Chondrocyte (in vitro differentiated cells): ENCODE measurements at regions not wholly inside any gene's neighbourhood (a gene's known extent, or its start where the extent isn't known, plus 50 kb on each side); places are given as distances from the start of the nearest gene placed in this dataset.
A peak's percentile ranks its signal among the peaks of the same experiment; 100 is the strongest.

ENCODE experiments used
- DNase-seq: peaks from one replicate; pipeline ENCODE4 v3.0.0; 2021; ENCODE audit warnings: mixed read lengths, low spot score
- H3K27ac Mint-ChIP-seq: one replicate; pipeline ENCODE4 v1.8.0; 2021; ENCODE audit warnings: mild to moderate bottlenecking, moderate library complexity, mixed read lengths; ENCODE audit not compliant: unreplicated experiment
- H3K27me3 Mint-ChIP-seq: 2 replicates; pipeline ENCODE4 v1.8.0; 2021; ENCODE audit warnings: low read depth, mixed read lengths
- H3K36me3 Mint-ChIP-seq: 2 replicates; pipeline ENCODE4 v1.8.0; 2021; ENCODE audit warnings: low read depth, mixed read lengths
- H3K4me1 Mint-ChIP-seq: 2 replicates; pipeline ENCODE4 v1.8.0; 2021; ENCODE audit warnings: low read depth, mild to moderate bottlenecking, mixed read lengths
- H3K4me3 Mint-ChIP-seq: one replicate; pipeline ENCODE4 v1.8.0; 2021; ENCODE audit warnings: mild to moderate bottlenecking, moderate library complexity, mixed read lengths; ENCODE audit not compliant: unreplicated experiment
- H3K9me3 Mint-ChIP-seq: 2 replicates; pipeline ENCODE4 v1.8.0; 2021; ENCODE audit warnings: low read depth, mixed read lengths
- TF ChIP-seq, protein P1 (sequence below): fragments of 200-600 bp; sonication (generic); IDR thresholded peaks from 2 replicates; pipeline ENCODE4 v1.5.0; 2021; ENCODE audit warnings: antibody characterized with exemption, mild to moderate bottlenecking, moderate library complexity

GRCh38 chr2:47315475-47315874, 53.6 kb upstream of the EPCAM start:
- Mint-ChIP-seq H3K4me3 (no peak overlapping the region), H3K4me1 (peaks cover 23% of the 10 kb centered on the region), H3K27me3 (no peaks in the 10 kb centered on the region), H3K9me3 (no peaks in the 10 kb centered on the region), H3K36me3 (no peaks in the 10 kb centered on the region), H3K27ac (no peak overlapping the region)
- no peak for DNase-seq
- TF ChIP-seq, protein P1, sequence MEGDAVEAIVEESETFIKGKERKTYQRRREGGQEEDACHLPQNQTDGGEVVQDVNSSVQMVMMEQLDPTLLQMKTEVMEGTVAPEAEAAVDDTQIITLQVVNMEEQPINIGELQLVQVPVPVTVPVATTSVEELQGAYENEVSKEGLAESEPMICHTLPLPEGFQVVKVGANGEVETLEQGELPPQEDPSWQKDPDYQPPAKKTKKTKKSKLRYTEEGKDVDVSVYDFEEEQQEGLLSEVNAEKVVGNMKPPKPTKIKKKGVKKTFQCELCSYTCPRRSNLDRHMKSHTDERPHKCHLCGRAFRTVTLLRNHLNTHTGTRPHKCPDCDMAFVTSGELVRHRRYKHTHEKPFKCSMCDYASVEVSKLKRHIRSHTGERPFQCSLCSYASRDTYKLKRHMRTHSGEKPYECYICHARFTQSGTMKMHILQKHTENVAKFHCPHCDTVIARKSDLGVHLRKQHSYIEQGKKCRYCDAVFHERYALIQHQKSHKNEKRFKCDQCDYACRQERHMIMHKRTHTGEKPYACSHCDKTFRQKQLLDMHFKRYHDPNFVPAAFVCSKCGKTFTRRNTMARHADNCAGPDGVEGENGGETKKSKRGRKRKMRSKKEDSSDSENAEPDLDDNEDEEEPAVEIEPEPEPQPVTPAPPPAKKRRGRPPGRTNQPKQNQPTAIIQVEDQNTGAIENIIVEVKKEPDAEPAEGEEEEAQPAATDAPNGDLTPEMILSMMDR = no peak

DNA sequence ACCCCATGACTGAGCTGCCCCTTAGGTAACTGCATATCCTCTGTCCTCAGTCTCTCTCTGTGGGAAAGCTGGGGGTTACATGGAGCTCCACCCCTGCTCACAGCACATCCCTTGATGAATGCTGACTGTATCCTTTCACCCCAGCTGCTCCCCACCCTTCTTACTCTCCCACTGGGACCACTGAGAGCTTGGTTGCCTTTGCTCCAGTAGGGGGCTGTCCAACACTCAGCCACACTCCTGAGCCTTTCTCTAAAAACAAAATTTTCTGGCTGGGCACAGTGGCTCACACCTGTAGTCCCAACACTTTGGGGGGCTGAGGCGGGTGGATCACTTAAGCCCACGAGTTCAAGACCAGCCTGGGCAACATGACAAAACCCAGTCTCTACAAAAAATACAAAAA, 55.4 kb upstream of the EPCAM start:
- Mint-ChIP-seq H3K9me3 (no peaks in the 10 kb centered on the region), H3K4me3 (no peak overlapping the region), H3K36me3 (no peaks in the 10 kb centered on the region), H3K27ac (no peak overlapping the region), H3K4me1 (peaks cover 27% of the 10 kb centered on the region), H3K27me3 (no peaks in the 10 kb centered on the region)
- TF ChIP-seq, protein P1 = peak; percentile 38
- no peak for DNase-seq

DNA sequence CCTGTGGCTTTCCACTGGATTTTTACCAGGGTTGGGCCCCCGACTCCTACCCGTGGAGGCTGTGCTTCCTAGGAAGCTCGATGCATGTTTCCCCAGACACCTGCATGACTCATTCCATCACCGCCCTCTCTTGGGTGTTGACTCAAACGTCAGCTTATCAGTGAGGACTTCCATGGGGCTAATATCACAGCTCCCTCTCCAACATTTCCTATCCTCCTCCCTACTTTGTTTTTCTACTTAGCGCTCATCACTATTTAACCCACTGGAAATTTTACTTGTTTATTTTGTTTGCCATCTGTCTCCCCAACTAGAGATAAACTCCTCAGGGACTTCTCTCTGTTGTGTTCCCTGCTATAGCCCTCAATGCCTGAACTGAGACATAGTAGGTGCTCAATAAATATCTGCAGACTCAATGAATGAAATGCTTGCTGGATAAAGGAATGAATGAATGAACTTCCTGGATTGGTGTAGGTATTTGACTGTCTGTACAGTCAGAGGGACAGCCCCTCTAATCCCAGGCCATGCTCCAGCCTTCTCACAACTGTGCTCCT, 55.9 kb upstream of the EPCAM start:
- TF ChIP-seq, protein P1 = no peak
- Mint-ChIP-seq H3K27me3 (no peaks in the 10 kb centered on the region), H3K4me3 (no peak overlapping the region), H3K36me3 (no peaks in the 10 kb centered on the region), H3K4me1 (peaks cover 27% of the 10 kb centered on the region), H3K27ac (no peak overlapping the region), H3K9me3 (no peaks in the 10 kb centered on the region)
- no peak for DNase-seq

GRCh38 chr2:47312491-47312850, 56.6 kb upstream of the EPCAM start:
- no peak overlapping the region for H3K27ac Mint-ChIP-seq
- H3K36me3 Mint-ChIP-seq = no peaks in the 10 kb centered on the region
- H3K4me1 Mint-ChIP-seq = peaks cover 27% of the 10 kb centered on the region
- H3K9me3 Mint-ChIP-seq = no peaks in the 10 kb centered on the region
- H3K4me3 Mint-ChIP-seq = no peak overlapping the region
- TF ChIP-seq, protein P1 = no peak
- no peak for DNase-seq
- no peaks in the 10 kb centered on the region for H3K27me3 Mint-ChIP-seq

DNA sequence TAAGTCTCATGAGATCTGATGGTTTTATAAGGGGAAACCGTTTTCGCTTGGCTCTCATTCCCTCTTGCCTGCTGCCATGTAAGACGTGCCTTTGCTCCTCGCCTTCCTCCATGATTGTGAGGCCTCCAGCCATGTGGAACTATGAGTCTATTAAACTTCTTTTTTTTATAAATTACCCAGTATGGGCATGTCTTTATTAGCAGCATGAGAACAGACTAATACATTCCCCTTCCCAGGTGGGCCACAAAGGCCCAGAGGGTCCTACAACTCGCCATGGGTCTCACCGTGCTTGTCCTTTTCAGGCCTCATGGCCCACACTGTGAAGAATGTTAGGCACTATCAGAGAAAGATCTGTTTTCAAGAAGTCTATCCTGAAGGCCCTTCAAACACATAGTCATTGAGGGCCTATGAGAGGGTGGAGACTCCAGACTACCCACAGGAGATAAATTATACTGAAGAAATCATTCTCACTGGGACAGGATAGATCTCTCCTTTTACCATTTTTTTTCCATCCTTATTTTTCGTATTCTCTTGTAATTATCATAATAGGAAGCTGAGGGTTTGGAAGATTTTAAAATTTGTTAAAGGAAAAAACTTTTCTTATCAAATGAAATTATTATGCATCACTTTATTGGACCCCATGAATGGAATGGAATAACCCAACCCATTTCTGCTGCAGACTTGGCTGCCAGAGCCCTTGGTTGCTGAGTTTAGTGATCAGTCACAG, 57.2 kb upstream of the EPCAM start:
- no peaks in the 10 kb centered on the region for H3K9me3 Mint-ChIP-seq
- no peaks in the 10 kb centered on the region for H3K27me3 Mint-ChIP-seq
- no peak overlapping the region for H3K4me3 Mint-ChIP-seq
- no peak overlapping the region for H3K27ac Mint-ChIP-seq
- TF ChIP-seq, protein P1 = no peak
- H3K4me1 Mint-ChIP-seq = peaks cover 32% of the 10 kb centered on the region
- no peak for DNase-seq
- no peaks in the 10 kb centered on the region for H3K36me3 Mint-ChIP-seq
